GM10248 (cell line): ENCODE measurements at regions not wholly inside any gene's neighbourhood (a gene's known extent, or its start where the extent isn't known, plus 50 kb on each side); places are given as distances from the start of the nearest gene placed in this dataset.

Experiments
- CTCF ChIA-PET: fragments of 300-600 bp; sonication (Branson Sonifier 250); formaldehyde crosslinking; extraction: SDS; loops from one replicate; lab custom pipeline; 2021; ENCODE audit warnings: antibody characterized with exemption; lab: Yijun Ruan, JAX
- POLR2A ChIA-PET: fragments of 350-650 bp; sonication (Branson Sonifier 250); formaldehyde crosslinking; extraction: SDS; loops from one replicate; lab custom pipeline; 2020; ENCODE audit warnings: antibody characterized with exemption; lab: Yijun Ruan, JAX
- DNase-seq: peaks from one replicate; pipeline ENCODE4 v3.0.0; 2012; ENCODE audit errors: extremely low spot score
- CTCF ChIP-seq: IDR thresholded peaks from 2 replicates; pipeline ENCODE4 v1.5.1; 2012; ENCODE audit warnings: mild to moderate bottlenecking, low read depth; ENCODE audit errors: extremely low read depth, missing control alignments, control extremely low read depth

- TF ChIP-seq CTCF = no peak
- ChIA-PET POLR2A (no interaction called here), CTCF (interaction anchor here (1.0 to 1.1 kb wide), 2 partner anchors 9 to 17 kb away, joined by 3 to 4 read pairs; no protein-coding TSS in a partner anchor)
- no peak for DNase-seq
Observed at GRCh38 chr1:178612261-178612660, 99.4 kb downstream of the TEX35 start.

GRCh38 chr1:178613271-178613945 is 100.5 kb downstream of the TEX35 start:
- no peak for DNase-seq
- TF ChIP-seq CTCF = no peak
- ChIA-PET CTCF (interaction anchor here (1.8 kb wide), 1 partner anchor 10 kb away, joined by 6 read pairs; no protein-coding TSS in a partner anchor), POLR2A (no interaction called here)

GRCh38 chr1:178614286-178614685 is 101.4 kb downstream of the TEX35 start:
- no peak for DNase-seq
- ChIA-PET CTCF (interaction anchor here (1.8 kb wide), 1 partner anchor 11 kb away, joined by 6 read pairs; no protein-coding TSS in a partner anchor), POLR2A (no interaction called here)
- no peak for TF ChIP-seq CTCF

- no peak for TF ChIP-seq CTCF
- ChIA-PET CTCF (no interaction called here), POLR2A (interaction anchor here (0.6 kb wide), 1 partner anchor 13 kb away, joined by 3 read pairs; no protein-coding TSS in a partner anchor)
- no peak for DNase-seq
Observed at GRCh38 chr1:178619042-178619927, 105.8 kb upstream of the RALGPS2 start.

GRCh38 chr1:178620584-178621475 is 104.2 kb upstream of the RALGPS2 start:
- POLR2A ChIA-PET = no interaction called here
- DNase-seq = no peak
- CTCF ChIA-PET = interaction anchor here (1.8 kb wide), 1 partner anchor 10 kb away, joined by 4 read pairs; no protein-coding TSS in a partner anchor
- TF ChIP-seq CTCF = no peak
